GM12892 (cell line): ENCODE measurements at regions not wholly inside any gene's neighbourhood (a gene's known extent, or its start where the extent isn't known, plus 50 kb on each side); places are given as distances from the start of the nearest gene placed in this dataset.

Source experiments
- POLR2A ChIP-seq: IDR thresholded peaks from 2 replicates; pipeline ENCODE4 v1.6.1; 2011; ENCODE audit warnings: low read depth, low read length, control low read depth
- POLR2AphosphoS5 ChIP-seq: IDR thresholded peaks from 2 replicates; pipeline ENCODE4 v1.6.1; 2011; ENCODE audit warnings: low read depth, low read length, control low read depth

DNA sequence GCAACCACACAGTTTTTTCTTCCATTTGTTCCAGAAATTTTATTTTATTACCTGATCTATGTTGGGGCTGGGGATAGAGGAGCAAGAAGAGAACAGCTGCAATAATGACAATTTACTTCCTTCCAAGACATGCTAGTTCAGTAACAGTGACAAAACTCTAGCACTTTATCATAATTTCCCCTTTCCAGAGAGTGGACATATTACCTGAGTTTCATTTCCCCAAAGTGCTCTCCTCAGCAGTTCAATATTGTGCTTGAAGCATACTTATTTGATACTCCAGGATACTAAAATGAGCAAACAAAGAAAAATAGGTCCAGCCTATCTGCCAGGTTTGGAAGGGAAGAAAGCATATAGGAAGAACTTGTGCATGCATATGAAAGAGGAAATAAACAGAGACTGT, 157.7 kb downstream of the ID4 start:
- TF ChIP-seq POLR2A (no peak), POLR2AphosphoS5 (no peak)
